Adipose tissue (tissue), 3 donors: ENCODE measurements at regions not wholly inside any gene's neighbourhood (a gene's known extent, or its start where the extent isn't known, plus 50 kb on each side); places are given as distances from the start of the nearest gene placed in this dataset.
"Not testable (repeated sequence)": the region's sequence is repeated elsewhere in the genome, so short reads cannot be mapped to it uniquely, and the experiment has no call there.

Source experiments
- H3K27ac ChIP-seq: one replicate; pipeline ENCODE4 v1.5.1; 2013; ENCODE audit warnings: low read depth, low read length
- WGBS, 3 donors: extraction: QIAGEN DNeasy Blood & Tissue Kit; methylation state at CpG; one replicate each; pipeline ENCODE4 v1.1.7; 2013; 5-methylcytosine and 5-hydroxymethylcytosine counted together
- donor health status: healthy with polysubstance abuse.
- donor health status: Bipolar disorder and iron deficiency.
- donor health status: healthy.

DNA sequence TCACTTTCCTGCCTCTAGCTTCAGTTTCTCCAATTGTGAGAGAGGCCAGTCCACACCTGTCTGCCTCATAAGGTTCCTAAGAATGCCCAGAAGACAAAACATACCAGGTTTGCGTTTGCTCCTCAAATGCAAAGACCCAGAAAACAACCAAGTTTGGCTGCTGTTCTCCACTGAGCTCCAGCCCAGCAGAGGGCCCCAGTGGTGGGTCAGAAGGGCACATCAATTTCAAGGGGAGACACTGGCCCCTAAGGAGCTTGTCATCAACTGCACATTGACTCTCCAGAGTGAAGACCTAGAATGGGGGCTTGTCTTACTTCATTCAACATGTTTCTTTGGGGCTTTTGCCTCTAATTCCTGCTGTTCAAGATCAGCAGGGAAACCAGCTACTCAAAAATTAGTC, 127.9 kb upstream of the SLC6A11 start:
- 47 to 67% (median 52%) methylated on average over 1 of the region's 1 CpG for WGBS, 3 donors
- H3K27ac ChIP-seq, result no peak overlapping the region

DNA sequence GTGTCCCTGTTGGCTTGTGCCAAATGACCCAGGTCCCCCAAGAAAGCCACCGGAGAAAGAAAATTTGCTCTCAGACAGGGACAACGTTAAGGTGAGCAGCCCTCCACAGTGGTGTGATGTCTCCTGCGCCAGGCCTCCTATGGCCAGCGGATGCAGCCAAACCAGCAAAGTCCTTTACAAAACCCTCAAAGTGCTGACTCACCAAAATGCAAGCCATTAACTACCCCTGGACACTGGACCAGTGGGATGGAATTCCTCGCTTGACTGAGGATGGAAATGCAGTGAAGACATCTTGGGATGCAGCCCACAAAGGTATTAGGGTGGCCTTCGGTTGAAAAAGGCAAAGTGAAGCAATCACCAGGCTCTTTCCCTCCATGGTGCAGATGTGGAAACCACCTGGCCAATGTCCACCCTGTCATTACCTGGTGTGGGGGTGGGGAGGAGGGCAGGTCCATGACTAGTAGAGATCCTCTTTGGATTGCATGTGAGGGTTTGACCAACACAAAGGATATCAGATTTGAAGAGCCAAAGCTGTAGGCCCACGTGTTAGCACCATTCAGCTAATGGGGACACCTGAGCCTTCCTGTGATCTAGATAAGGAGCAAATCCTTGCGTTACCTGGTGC, 127.4 kb upstream of the SLC6A11 start:
- H3K27ac ChIP-seq, result no peak overlapping the region
- 72 to 89% (median 88%) methylated on average over 8 of the region's 8 CpGs for WGBS, 3 donors

DNA sequence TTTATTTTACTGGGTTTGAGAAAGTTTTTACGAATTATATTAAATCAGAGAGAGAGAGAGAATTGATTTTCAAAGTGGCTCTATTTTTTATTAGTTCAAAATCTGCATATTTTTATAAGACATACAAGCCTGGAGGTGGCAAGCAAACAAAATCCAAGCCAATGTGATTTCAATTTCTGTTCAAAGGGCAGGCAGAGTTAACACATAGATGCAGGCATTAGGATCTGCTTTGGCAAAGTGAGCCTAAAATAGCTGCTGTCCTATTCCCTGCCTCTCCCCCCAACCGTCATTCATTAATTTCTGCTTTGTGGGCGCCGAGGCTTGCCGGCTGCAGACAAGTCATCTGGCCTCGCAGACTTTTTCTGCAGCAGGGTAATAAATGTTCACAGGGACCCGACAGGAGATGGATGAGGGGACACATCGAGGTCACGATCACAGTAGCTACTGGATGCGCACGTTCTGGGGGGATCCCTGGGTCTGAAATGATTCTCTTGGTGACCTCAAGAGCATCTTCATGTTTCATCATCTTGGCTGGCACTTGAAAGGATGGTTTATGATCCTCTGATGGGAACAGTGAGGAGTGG, 123.9 kb upstream of the SLC6A11 start:
- no peak overlapping the region for H3K27ac ChIP-seq
- WGBS, 3 donors, result 49 to 57% (median 49%) methylated on average over 11 of the region's 11 CpGs

DNA sequence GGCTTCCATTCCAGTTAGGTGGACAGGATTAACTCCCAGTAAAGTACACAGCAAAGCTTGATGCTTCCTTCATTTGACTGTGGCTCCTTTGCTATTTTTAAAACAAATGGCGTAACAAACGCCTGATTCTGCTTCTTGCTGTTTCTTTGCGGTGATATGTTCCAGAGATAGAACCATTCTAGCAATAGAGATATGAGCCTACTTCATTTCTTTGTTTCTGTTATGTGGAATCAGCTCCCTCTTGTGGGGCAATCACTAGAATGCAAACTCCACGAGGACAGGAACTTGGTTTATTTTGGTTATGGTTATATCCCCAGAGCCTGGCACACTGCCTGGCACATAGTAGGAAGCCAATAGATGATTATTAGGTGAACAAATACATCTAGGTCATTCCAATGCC, 122.6 kb upstream of the SLC6A11 start:
- no peak overlapping the region for H3K27ac ChIP-seq
- WGBS, 3 donors, result 49 to 73% (median 59%) methylated on average over 4 of the region's 4 CpGs

DNA sequence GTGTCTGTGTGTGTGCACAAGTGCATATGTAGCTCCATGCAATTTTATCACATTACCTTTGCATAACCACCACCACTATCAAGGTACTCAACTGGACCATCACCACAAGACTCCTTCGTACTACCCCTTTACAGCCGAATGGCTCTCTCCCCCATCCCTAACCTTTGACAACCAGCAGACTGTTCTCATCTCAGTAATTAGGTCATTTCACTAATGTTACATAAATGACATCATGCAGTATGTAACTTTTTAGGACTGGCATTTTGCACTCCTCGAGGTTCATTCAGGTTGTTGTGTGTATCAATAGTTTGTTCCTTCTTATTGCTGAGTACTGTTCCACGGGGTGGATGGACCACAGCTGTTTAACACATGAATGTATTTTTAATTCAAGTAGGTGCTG, 121.8 kb upstream of the SLC6A11 start:
- H3K27ac ChIP-seq, result no peak overlapping the region
- WGBS, 3 donors, result 69 to 81% (median 74%) methylated on average over 4 of the region's 4 CpGs

DNA sequence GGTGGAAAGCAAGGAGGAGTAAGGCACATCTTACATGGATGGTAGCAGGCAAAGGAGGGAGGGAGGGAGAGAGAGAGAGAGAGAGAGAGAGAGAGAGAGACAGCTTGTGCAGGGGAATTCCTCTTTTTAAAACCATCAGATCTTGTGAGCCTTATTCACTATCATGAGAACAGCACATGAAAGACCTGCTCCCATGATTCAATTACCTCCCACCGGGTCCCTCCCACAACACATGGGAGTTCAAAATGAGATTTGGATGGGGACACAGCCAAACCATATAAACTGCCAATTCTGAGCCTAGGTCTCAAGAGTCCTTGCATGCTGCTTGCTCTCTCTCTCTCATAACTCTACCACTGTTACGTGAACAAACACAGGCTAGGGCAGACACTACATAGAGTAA, 120.8 kb upstream of the SLC6A11 start:
- not testable (repeated sequence) for H3K27ac ChIP-seq
- 64 to 78% (median 75%) methylated on average over 2 of the region's 2 CpGs for WGBS, 3 donors

DNA sequence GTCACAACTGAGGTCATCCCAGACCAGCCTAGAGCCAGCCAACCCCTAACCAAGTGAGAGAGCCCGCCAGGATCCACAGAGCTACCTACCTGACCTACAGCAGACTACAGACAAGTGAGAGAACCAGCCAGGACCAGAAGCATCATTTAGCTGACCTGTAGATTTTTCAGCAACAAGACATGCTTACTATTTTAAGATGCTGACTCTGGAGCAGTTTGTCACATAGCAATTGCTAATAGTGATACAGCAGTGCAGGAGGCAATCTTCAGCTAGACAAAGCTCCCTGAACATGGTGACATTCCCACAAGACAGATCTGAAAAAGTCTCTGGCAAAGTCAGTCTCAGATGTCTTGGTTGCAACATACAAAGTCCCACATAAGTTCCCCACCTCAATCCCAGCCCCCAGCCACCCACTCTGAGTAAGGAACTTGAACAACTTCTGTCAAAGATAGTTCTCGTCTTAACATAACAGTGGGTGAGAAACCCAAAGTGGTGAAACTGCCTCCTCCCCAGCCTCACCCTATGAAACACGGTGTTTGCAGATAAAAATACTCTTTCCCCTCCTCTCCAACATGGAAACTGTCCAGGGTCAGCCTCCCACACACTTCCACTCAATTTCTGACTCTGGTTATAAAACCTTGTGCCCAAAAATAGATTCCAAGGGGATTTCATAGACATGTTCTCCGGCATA, 120.3 kb upstream of the SLC6A11 start:
- 34 to 45% (median 40%) methylated on average over 4 of the region's 4 CpGs for WGBS, 3 donors
- H3K27ac ChIP-seq, result no peak overlapping the region

DNA sequence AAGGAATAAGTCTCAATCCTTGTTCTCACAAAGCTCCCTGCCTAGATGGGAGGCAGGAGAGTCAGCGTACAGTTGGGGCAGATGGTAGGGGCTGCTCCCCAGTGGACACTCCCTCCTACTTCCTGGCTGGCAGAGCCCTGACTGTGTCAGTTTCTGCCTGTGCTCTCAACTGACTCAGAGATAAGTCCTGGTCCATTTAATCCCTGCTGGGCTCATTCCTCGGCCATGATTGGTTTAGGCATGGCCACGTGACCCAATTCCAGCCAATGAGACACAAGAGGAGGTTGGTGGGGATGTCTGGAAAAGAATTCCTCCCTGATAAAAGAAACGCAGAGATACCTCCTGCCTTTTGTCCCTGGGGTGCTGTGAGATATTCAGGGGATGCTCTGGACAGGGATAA, 118.1 kb upstream of the SLC6A11 start:
- 41 to 64% (median 56%) methylated on average over 4 of the region's 4 CpGs for WGBS, 3 donors
- no peak overlapping the region for H3K27ac ChIP-seq

DNA sequence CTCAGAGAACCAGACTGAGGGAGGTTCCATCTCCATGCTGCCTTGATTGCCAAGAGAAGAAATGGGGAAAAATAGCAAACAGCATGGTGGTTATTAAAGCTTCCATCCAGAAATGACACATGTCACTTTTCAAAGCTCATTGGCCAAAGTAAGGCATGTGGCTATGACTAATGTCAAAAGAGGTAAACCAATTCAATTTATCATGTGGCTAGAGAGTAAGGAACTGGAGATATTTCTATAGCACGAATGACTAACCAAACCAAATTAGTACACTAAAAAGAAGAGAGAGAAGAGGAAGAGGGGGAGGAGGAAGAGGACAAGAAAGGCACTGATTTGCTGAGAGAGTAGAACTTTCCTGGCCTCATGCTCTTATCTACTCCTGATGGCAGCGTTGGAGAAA, 115.2 kb upstream of the SLC6A11 start:
- 75 to 84% (median 76%) methylated on average over 2 of the region's 2 CpGs for WGBS, 3 donors

DNA sequence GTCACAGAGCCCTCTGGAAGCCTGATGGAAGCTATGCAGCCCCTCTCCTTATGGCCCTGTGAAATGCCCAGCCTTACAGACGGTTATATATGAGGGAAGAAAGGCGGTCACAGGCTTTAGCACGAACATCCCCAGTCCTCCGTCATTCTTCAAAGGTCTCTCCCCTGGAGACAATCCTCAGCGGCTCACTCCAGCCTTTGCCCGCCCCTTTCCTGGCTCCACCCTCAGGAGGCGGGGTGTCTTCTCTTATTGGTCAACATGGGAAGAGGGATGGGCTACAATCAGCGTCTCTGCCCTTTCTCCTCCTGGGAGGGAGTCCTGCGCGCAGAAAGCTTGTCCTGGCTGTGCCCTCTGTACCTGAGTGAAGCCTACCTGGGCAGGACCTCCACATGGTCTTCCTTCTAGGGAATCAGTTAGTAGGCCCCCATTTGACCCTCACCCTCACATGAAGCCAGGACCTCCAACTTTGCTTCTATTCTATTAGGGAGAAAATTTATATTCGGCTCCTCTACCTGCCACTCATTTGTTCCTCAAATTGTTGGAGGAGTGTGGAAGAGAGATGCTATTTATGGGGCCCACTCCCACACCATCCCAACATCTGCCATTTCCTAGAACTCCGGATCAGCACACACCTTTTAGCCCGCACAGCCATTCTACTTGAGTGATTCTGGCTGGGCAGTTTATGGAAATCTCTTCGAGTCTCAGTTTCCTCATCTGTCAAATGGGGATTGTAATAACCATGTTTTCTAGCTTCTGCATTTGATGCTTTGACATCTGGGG, 112.9 kb upstream of the SLC6A11 start:
- WGBS, 3 donors, result 26 to 31% (median 30%) methylated on average over 14 of the region's 14 CpGs
- H3K27ac ChIP-seq, result no peak overlapping the region

More for the DNA sequence above, 115.2 kb upstream of the SLC6A11 start:
- H3K27ac ChIP-seq, result no peak overlapping the region

DNA sequence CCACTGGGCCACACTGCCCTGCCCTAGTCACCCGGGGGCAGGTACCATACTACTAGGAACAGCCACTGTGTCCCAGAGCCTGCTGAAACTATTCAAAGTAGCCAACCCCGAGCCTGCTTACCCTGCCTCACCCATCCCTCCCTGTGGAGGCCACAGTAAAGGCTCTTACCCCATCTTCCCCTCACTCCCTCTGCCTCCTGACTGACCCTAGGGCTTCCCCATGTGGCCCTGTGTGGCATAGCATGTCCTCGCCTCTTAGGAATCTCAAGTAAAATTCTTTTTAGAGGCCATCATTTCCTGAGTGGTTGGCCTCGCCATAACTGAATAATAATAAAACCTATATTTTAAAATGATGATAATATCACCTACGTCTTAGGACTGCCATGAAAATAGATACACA, 112.2 kb upstream of the SLC6A11 start:
- 41 to 54% (median 48%) methylated on average over 5 of the region's 5 CpGs for WGBS, 3 donors
- no peak overlapping the region for H3K27ac ChIP-seq

DNA sequence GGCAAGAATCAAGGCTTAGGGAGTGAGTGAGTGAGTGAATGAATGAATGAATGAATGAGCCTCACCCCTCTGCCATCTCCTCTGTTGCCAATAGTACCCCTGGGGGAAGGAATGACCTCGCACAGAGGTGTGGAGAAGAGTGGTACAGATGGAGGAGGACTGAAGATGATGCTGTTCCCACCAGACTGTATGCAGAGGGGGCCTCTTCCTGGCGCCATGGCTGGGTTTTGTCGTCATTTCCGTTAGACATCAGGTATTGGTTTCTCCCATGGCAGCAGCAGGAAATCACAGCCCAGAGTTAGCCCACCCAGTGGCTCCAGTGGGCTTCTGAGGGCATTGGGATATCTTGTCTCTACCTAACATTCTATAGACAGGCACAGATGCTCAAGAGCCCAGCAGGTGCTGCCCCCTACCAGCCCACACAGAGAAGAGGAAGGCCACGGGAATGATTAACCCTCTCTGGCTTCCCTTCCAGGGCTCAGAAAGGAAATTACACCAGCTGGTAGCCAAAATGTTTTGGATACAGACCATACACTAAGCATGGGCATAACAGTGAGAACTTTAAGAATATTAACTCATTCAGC, 109.8 kb upstream of the SLC6A11 start:
- no peak overlapping the region for H3K27ac ChIP-seq
- WGBS, 3 donors, result 32% methylated on average over 5 of the region's 5 CpGs

DNA sequence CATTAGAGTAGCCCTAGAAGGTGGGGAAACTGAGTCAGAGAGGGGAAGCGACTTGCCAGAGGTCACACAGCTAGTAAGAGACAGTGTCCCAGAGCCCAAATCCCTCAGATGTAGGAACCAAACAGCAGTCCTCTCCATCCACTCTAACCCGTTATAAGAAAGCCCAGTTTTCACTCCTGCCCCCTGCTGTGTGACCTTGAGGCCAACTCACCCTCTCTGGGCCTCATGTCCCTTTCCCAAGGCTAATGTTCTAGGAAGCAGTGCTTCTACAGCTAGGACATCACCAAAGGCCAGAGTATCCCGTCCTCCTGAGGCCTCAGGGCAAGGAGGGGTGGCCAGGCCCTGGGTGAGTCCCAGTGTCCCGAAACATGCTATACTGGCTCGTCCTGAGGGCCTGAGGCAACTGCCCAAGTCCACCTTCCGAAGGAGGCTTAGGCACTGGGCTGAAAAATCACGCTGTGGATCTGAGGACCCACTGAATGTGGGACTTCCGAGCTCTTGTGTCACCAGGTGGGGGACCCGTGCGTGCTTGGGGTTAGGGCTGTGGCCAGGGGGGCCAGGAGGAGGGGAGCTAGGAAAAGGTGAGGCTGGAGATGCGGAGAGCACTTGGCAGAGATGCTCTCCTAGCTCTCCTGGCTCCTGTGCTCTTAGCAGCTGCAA, 109.2 kb upstream of the SLC6A11 start:
- WGBS, 3 donors, result 37 to 40% (median 38%) methylated on average over 11 of the region's 11 CpGs
- H3K27ac ChIP-seq, result no peak overlapping the region

DNA sequence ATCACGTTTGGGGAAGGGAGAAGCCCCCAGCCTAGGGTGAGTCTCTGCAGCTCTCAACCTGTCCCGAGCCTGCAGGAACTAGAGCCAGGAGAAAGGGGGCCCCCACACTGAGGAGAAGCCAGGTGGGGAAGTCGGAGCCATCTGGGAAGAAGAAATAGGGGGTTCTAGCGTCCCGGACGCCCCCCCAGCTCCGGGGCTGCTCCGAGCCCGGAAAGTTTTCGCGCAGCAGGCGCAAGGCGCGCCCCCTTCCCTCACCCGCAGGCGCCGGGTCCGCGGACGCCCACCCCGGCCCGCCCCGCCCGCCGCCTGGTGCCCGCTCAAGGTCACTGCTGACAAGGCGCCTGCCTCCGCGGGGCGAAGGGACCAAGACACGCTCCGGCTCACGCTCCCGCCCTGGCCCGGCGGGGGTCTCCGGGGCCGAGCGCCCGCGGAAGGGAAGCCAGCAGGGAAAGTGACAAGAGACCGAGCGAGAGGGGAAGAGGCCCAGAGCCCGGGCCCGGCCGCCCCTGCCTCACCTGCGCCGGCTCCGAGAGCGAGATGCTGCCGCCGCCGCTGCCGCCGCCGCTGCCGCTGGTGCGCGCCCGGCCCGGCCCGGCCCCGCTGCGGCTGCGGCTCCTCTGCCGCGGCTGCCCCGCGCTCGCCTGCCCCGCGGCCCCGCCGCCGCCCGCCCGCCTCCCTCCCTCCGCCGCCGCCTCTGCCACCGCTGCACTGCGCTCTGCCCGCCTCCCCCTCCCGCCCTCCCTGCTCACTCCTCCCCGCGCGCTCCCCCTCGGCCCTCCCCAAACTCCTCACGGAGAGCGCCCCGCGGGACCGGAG, 108.4 kb upstream of the SLC6A11 start:
- no peak overlapping the region for H3K27ac ChIP-seq
- 1 to 4% (median 1%) methylated on average over 31 to 84 of the region's 93 CpGs for whole genome bisulfite sequencing, 3 donors

DNA sequence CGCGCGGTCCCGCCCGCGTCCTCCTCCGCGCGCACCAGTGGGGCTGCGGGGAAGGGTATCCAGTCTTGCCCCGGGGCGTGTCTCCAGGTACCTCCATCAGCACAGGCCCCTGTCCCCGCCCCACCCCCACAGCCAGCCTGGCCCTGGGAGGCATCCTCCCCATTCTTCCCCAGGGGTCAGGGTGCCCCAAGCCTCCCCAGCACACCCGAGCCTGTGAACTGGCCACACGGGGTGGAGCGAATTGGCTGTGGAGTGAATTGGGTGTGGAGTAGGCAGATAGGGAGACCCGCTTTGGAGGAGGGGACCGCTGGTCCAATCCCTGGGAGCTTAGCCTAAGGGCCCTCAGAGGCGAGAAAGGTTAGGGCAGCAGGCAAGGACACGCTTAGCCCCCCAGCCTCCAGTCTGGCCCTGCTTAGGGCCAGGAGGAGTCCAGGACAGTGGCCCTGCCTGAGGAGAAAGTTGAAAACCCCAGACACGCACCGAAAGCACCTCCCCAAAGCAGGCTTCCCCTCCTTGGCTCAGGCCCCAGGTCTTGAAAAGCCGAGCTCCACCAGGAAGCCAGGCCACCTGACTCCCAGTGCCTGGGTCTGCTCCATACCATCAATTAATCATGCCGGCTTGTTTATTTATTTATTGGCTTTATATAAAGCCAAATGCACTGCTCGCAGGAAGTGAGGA, 107.7 kb upstream of the SLC6A11 start:
- H3K27ac ChIP-seq, result no peak overlapping the region
- WGBS, 3 donors, result 11 to 16% (median 13%) methylated on average over 15 to 25 of the region's 25 CpGs

DNA sequence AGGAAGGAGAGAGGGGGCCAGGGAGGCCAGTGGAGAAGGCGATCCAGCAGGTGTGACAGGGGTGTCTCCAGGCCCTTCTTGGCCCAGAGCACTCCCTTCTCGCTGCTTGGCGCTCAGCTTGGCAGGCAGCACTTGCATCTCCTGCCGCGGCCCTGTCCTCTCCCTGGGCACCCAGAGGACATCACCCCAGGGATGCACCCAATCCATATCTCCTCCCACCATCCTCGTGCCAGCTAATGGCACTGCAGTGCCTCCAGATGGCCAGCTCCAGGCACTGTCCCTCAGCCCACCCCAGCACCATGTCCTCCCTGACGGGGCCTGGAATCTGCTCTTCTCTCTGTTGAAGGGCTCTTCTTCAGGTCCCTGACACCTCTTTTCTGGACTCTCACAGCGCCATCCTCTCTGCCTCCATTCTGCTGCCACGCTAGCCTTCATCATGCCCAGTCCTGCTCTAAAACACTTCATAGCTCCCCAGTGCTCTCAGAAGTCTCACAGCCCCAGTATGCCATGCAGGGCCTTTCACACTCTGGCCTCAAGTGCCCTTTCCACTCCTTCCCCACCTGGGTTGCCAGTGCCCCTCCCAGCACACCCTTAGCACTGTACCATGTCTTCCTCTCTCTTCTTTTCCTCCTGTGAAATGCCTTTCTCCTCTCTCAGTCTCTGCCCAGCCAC, 106.8 kb upstream of the SLC6A11 start:
- H3K27ac ChIP-seq, result no peak overlapping the region
- 70 to 79% (median 77%) methylated on average over 9 of the region's 9 CpGs for WGBS, 3 donors

DNA sequence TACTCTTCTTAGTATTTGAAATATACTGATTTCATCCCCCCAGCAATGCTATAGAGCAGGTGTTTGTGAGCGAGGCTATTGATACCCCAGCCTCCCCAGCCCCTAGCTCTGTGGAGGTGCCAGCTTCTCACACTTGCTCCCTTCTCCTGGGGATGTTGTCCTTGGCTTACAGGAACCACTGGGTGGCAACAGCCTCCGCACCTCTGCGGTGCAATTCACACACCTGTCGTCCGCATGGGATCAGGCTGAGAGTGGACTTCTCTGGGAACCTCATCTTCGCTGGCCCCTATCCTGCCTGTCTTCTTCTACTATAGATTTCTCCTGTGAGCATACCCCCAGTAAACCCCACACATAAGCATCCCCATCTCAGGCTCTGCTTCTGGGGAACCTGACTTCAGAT, 103.9 kb upstream of the SLC6A11 start:
- WGBS, 3 donors, result 60 to 69% (median 68%) methylated on average over 6 of the region's 6 CpGs
- H3K27ac ChIP-seq, result no peak overlapping the region
